GM12874 (cell line): ENCODE measurements at regions not wholly inside any gene's neighbourhood (a gene's known extent, or its start where the extent isn't known, plus 50 kb on each side); places are given as distances from the start of the nearest gene placed in this dataset.

Experiments used
- TF ChIP-seq, protein P1 (sequence below): IDR thresholded peaks from 2 replicates; pipeline ENCODE4 v1.5.1; 2011; ENCODE audit warnings: low read depth, mild to moderate bottlenecking, control low read depth, low read length, moderate library complexity; ENCODE audit not compliant: insufficient read depth

DNA sequence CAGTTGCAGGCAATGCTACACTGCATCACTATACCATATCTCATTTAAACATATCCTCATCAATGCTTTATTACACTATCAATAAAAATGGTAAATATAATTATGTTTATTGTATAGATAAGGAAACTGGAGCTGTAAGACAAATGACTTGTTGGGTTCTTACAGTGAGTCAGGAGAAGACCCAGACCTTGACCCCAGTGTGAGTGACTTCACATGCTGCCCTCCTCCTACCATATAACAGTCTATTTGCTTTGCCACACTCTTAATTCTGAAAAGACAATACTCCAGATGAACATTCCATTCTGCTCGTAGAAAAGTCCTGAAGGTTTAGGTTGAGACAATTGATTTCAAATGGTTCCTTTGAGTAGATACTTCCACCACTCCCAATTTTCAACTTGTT is 550.5 kb downstream of the PLPP3 start:
- TF ChIP-seq, protein P1, sequence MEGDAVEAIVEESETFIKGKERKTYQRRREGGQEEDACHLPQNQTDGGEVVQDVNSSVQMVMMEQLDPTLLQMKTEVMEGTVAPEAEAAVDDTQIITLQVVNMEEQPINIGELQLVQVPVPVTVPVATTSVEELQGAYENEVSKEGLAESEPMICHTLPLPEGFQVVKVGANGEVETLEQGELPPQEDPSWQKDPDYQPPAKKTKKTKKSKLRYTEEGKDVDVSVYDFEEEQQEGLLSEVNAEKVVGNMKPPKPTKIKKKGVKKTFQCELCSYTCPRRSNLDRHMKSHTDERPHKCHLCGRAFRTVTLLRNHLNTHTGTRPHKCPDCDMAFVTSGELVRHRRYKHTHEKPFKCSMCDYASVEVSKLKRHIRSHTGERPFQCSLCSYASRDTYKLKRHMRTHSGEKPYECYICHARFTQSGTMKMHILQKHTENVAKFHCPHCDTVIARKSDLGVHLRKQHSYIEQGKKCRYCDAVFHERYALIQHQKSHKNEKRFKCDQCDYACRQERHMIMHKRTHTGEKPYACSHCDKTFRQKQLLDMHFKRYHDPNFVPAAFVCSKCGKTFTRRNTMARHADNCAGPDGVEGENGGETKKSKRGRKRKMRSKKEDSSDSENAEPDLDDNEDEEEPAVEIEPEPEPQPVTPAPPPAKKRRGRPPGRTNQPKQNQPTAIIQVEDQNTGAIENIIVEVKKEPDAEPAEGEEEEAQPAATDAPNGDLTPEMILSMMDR = no peak

DNA sequence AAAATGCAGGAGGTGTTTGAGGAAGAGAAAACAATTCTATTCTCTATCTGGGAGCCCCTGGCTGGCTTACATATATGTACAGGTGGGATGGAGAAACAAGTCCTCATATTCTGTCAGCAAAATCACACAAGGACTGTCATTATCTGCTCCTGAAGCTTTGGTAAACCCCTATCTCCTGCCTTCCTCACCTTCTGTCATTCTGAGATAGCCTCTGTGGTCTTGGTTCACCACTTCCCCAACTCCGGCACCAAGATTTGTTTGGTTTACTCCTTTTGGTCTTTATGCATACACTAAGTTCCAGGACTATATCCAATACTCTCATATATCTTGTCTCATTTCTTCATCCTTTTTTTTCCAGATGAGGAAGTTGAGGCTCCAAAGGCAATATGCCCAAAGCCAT is 551.1 kb downstream of the PLPP3 start:
- TF ChIP-seq, protein P1 = no peak

DNA sequence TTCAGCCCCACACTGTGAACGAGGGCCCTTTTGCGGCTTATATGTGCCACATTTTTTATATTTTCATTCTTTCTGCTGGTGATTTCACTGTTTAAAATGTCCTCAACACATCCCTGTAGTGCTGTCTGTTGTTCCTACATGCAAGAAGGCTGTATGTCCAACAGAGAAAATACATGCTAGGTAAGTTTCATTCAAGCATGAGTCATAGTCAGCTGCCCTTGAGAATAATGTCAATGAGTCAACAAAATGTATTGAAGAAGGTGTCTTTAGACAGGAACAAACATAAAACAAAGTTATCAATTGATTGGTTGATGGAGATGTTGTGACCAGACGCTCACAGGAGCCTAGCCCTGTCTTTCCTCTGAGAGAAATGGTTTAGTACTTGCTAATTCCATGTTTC is 553.4 kb downstream of the PLPP3 start:
- TF ChIP-seq, protein P1 = no peak

- TF ChIP-seq, protein P1 = no peak
Measured at GRCh38 chr1:56024155-56024554, 555.2 kb downstream of the PLPP3 start.

DNA sequence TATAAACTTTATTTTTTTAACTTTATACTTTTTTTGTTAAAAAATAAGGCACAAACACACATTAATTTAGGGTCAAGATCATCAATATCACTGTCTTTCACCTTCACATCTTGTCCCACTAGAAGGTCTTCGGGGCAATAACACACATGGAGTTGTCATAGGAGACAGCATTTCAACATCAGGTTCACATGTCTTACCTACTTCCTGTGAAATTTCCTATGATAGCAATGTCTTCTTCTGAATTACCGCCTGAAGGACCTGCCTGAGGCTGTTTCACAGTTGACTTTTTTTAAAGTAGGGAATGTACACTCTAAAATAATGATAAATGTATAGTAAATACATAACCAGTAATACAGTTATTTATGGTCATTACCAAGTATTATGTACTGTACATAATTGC is 559.4 kb downstream of the PLPP3 start:
- TF ChIP-seq, protein P1 = no peak

GRCh38 chr1:56019472-56019871 is 559.9 kb downstream of the PLPP3 start:
- TF ChIP-seq, protein P1 = no peak

- TF ChIP-seq, protein P1 = no peak
Measured at GRCh38 chr1:56017336-56017735, 562.0 kb downstream of the PLPP3 start.

DNA sequence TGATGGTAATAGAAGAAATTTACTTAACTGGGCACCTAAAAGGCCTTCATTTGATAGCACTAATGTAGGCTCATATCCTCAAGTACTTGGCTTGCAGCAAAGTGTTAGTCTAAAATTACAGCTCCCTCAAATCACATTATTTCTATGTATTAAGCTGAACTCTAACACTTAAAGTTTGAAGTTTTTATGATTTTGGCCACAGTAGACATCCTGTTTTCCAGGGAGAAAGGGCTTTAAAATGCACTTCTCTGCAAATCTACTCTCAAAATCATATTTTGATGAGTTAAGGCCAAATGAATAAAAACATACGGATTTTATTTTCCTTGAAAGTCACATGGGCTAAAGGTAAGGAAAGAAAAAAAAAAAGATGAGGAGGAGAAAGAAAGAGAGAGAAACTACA is 575.5 kb downstream of the PLPP3 start:
- TF ChIP-seq, protein P1 = no peak
